ENCODE measurements at regions not wholly inside any gene's neighbourhood (a gene's known extent, or its start where the extent isn't known, plus 50 kb on each side); places are given as distances from the start of the nearest gene placed in this dataset.

- TF ChIP-seq CTCF (IDR thresholded peaks at IDR 0.05 in 8 of 11, conservative IDR thresholded peaks at IDR 0.05 in 3 of 11) (no peak), POLR2A (IDR thresholded peaks at IDR 0.05) (no peak), POLR2AphosphoS5 (IDR thresholded peaks at IDR 0.05) (no peak)
Observed at GRCh38 chr21:43331111-43331961, 95.6 kb downstream of the SIK1 start.
